Spleen (tissue), 7 donors: ENCODE measurements at regions not wholly inside any gene's neighbourhood (a gene's known extent, or its start where the extent isn't known, plus 50 kb on each side); places are given as distances from the start of the nearest gene placed in this dataset.

Experiments
- POLR2A ChIP-seq, 3 donors: fragments of 450-650 bp; IDR thresholded peaks; one replicate each; pipeline ENCODE4 v1.5.1; 2017; ENCODE audit warnings: antibody characterized with exemption in 3 of 3, mild to moderate bottlenecking in 1 of 3
- POLR2AphosphoS5 ChIP-seq, 3 donors: sonication (generic); formaldehyde crosslinking; IDR thresholded peaks; one replicate each; pipeline ENCODE4 v1.5.1; 2017; ENCODE audit warnings: antibody characterized with exemption in 3 of 3
- TF ChIP-seq, protein P1 (sequence below), 11 experiments: fragments of 200-600 bp in 7 of 11; fragments of 450-650 bp in 4 of 11; sonication (generic) in 4 of 11; IDR thresholded peaks in 8 of 11; conservative IDR thresholded peaks in 3 of 11; 1 replicate in 7 of 11; 2 replicates in 4 of 11; pipeline versions ENCODE4 v1.4.0 to v1.8.0; 2016 to 2021; ENCODE audit warnings: antibody characterized with exemption in 11 of 11, inconsistent platforms in 4 of 11, mild to moderate bottlenecking in 1 of 11
- donor health status: DM: no; HTN: no; CAD: no; lungs with moderate emphysema.
- donor health status: DM: no; HTN: no; CAD: no.
- donor health status: DM: no; HTN: no; CAD: no.

GRCh38 chr17:77325577-77326075, 184.9 kb downstream of the SEC14L1 start:
- TF ChIP-seq POLR2AphosphoS5 (IDR thresholded peaks at IDR 0.05) (peak in 1 of 3 donors; percentile 6), POLR2A (IDR thresholded peaks at IDR 0.05) (no peak)
- TF ChIP-seq, protein P1, sequence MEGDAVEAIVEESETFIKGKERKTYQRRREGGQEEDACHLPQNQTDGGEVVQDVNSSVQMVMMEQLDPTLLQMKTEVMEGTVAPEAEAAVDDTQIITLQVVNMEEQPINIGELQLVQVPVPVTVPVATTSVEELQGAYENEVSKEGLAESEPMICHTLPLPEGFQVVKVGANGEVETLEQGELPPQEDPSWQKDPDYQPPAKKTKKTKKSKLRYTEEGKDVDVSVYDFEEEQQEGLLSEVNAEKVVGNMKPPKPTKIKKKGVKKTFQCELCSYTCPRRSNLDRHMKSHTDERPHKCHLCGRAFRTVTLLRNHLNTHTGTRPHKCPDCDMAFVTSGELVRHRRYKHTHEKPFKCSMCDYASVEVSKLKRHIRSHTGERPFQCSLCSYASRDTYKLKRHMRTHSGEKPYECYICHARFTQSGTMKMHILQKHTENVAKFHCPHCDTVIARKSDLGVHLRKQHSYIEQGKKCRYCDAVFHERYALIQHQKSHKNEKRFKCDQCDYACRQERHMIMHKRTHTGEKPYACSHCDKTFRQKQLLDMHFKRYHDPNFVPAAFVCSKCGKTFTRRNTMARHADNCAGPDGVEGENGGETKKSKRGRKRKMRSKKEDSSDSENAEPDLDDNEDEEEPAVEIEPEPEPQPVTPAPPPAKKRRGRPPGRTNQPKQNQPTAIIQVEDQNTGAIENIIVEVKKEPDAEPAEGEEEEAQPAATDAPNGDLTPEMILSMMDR (IDR thresholded peaks at IDR 0.05 in 8 of 11, conservative IDR thresholded peaks at IDR 0.05 in 3 of 11): no peak
